ENCODE measurements at regions not wholly inside any gene's neighbourhood (a gene's known extent, or its start where the extent isn't known, plus 50 kb on each side); places are given as distances from the start of the nearest gene placed in this dataset.

- DNase-seq, result no peak
- Histone ChIP-seq H3K9ac (ENCODE audit: low read depth, low read length) (no peak overlapping the region), H2BK20ac (ENCODE audit: low read depth, low read length) (no peak overlapping the region), H4K20me1 (ENCODE audit: insufficient read depth, low read length) (no peaks in the 10 kb centered on the region), H3K4me1 (ENCODE audit: control insufficient read depth, insufficient read depth, low read length) (peaks cover 4% of the 10 kb centered on the region), H2BK120ac (ENCODE audit: low read depth, low read length) (no peak overlapping the region), H3K27ac (ENCODE audit: insufficient read depth, low read length) (no peak overlapping the region), H3K36me3 (ENCODE audit: control insufficient read depth, insufficient read depth, low read length) (no peaks in the 10 kb centered on the region), H3K4me3 (ENCODE audit: insufficient read depth, low read depth, low read length) (no peak overlapping the region), H2BK5ac (ENCODE audit: low read depth, low read length, poor library complexity, severe bottlenecking) (no peak overlapping the region), H3K23ac (ENCODE audit: low read depth, low read length) (no peak overlapping the region), H3K14ac (replicated peaks; ENCODE audit: low read depth, low read length) (no peak overlapping the region), H3K79me1 (ENCODE audit: low read depth in 1 of 2, low read length in 2 of 2) (no peaks in the 10 kb centered on the region), H4K91ac (ENCODE audit: insufficient read depth, low read depth, low read length) (no peak overlapping the region), H3K27me3 (ENCODE audit: control insufficient read depth, insufficient read depth, low read length) (no peaks in the 10 kb centered on the region), H3K4me2 (ENCODE audit: low read depth, low read length) (no peak overlapping the region), H3K9me1 (ENCODE audit: insufficient read depth, low read length) (no peaks in the 10 kb centered on the region), H4K8ac (ENCODE audit: low read depth in 2 of 2, low read length in 2 of 2) (no peak overlapping the region), H2AK5ac (ENCODE audit: low read depth, low read length) (no peak overlapping the region), H3K4ac (ENCODE audit: low read depth, low read length) (no peak overlapping the region), H4K5ac (ENCODE audit: low read depth, low read length) (no peak overlapping the region), H2BK15ac (ENCODE audit: low read depth, low read length) (no peak overlapping the region), H2AFZ (replicated peaks; ENCODE audit: low read length, poor library complexity) (no peak overlapping the region), H3K9me3 (ENCODE audit: control insufficient read depth, insufficient read depth, low read length) (no peaks in the 10 kb centered on the region), H3K18ac (ENCODE audit: low read depth, low read length) (no peak overlapping the region), H3K56ac (ENCODE audit: extremely low read depth, insufficient read depth, low read length) (no peak overlapping the region), H2AK9ac (replicated peaks; ENCODE audit: low read depth, low read length, poor library complexity) (no peak overlapping the region)
- POLR2A ChIA-PET (ENCODE audit: unreplicated experiment), result no interaction called here
- CTCF ChIA-PET, result no interaction called here
- in situ Hi-C loops (cut with MboI; ENCODE audit: low sequenced_read_pairs), result no loop called here
- BruUV-seq (replicated peaks), result no TSS peak
- intact Hi-C loops (cut with micrococcal nuclease), result no loop called here
- no peak for ATAC-seq (ENCODE audit: low read depth)
- dilution Hi-C loops (cut with HindIII; ENCODE audit: low sequenced_read_pairs, unreplicated experiment), result no loop called here
- no peak for TF ChIP-seq MXI1 (IDR thresholded peaks at IDR 0.05; ENCODE audit: borderline replicate concordance, low read depth, low read length)
- TF ChIP-seq MAFK (IDR thresholded peaks at IDR 0.05; ENCODE audit: low read depth, low read length), result no peak
- no peak for TF ChIP-seq RFX5 (IDR thresholded peaks at IDR 0.05; ENCODE audit: low read depth, low read length)
- TF ChIP-seq MAZ (IDR thresholded peaks at IDR 0.05; ENCODE audit: borderline replicate concordance, low read depth, low read length), result no peak
- TF ChIP-seq CHD1 (IDR thresholded peaks at IDR 0.05; ENCODE audit: low read depth, low read length), result no peak
- no peak for TF ChIP-seq CTCF (conservative IDR thresholded peaks at IDR 0.05; ENCODE audit: low read depth, low read length)
Measured at GRCh38 chr13:42703740-42704139, 77.6 kb upstream of the FAM216B start.

Data from IMR-90 (cell line).